H9 (cell line): ENCODE measurements at regions not wholly inside any gene's neighbourhood (a gene's known extent, or its start where the extent isn't known, plus 50 kb on each side); places are given as distances from the start of the nearest gene placed in this dataset.

ENCODE experiments used
- DNase-seq: peaks from one replicate; pipeline ENCODE4 v3.0.0-alpha.2; 2017
- H2AFZ ChIP-seq: one replicate; pipeline ENCODE4 v1.6.1; 2013; ENCODE audit warnings: mild to moderate bottlenecking, low read length, control low read depth, moderate library complexity
- H2AK5ac ChIP-seq: 2 replicates; pipeline ENCODE4 v1.6.1; 2013; ENCODE audit warnings: low read length, control low read depth, mixed read lengths; ENCODE audit not compliant: insufficient read length
- H2BK120ac ChIP-seq: one replicate; pipeline ENCODE4 v1.6.1; 2013; ENCODE audit warnings: low read depth, mild to moderate bottlenecking, low read length, control low read depth, inconsistent platforms; ENCODE audit not compliant: poor library complexity, severe bottlenecking
- H2BK12ac ChIP-seq: 2 replicates; pipeline ENCODE4 v1.6.1; 2013; ENCODE audit warnings: low read length, control low read depth, mixed read lengths, low read depth; ENCODE audit not compliant: insufficient read length
- H2BK15ac ChIP-seq: 2 replicates; pipeline ENCODE4 v1.6.1; 2013; ENCODE audit warnings: low read depth, low read length, control low read depth
- H2BK20ac ChIP-seq: one replicate; pipeline ENCODE4 v1.6.1; 2013; ENCODE audit warnings: low read depth, mild to moderate bottlenecking, low read length, control low read depth, inconsistent platforms; ENCODE audit not compliant: poor library complexity, severe bottlenecking
- H2BK5ac ChIP-seq: 2 replicates; pipeline ENCODE4 v1.6.1; 2013; ENCODE audit warnings: low read length, control low read depth, mixed read lengths; ENCODE audit not compliant: insufficient read length
- H3K14ac ChIP-seq: 2 replicates; pipeline ENCODE4 v1.6.1; 2013; ENCODE audit warnings: low read length, control low read depth; ENCODE audit not compliant: insufficient read depth
- H3K18ac ChIP-seq: 2 replicates; pipeline ENCODE4 v1.6.1; 2013; ENCODE audit warnings: low read depth, mild to moderate bottlenecking, mixed read lengths, low read length, control low read depth; ENCODE audit not compliant: insufficient read length
- H3K23ac ChIP-seq: 2 replicates; pipeline ENCODE4 v1.6.1; 2013; ENCODE audit warnings: low read length, control low read depth, mixed read lengths, low read depth; ENCODE audit not compliant: insufficient read length
- H3K23me2 ChIP-seq: 2 replicates; pipeline ENCODE4 v1.6.1; 2013; ENCODE audit warnings: low read depth, mild to moderate bottlenecking, mixed read lengths, low read length, control low read depth; ENCODE audit not compliant: insufficient read length, poor library complexity, severe bottlenecking
- H3K27ac ChIP-seq: 2 replicates; pipeline ENCODE4 v1.5.1; 2013; ENCODE audit warnings: low read length, control low read depth, mixed read lengths, low read depth; ENCODE audit not compliant: insufficient read length
- H3K27me3 ChIP-seq: 2 replicates; pipeline ENCODE4 v1.6.1; 2013; ENCODE audit warnings: low read length, control low read depth, inconsistent platforms; ENCODE audit not compliant: insufficient read depth
- H3K4ac ChIP-seq: 2 replicates; pipeline ENCODE4 v1.6.1; 2013; ENCODE audit warnings: low read depth, mild to moderate bottlenecking, control low read depth, inconsistent platforms, low read length, moderate library complexity
- H3K4me1 ChIP-seq: 2 replicates; pipeline ENCODE4 v1.6.1; 2013; ENCODE audit warnings: low read length, control low read depth, inconsistent platforms; ENCODE audit not compliant: insufficient read depth
- H3K4me2 ChIP-seq: 2 replicates; pipeline ENCODE4 v1.6.1; 2013; ENCODE audit warnings: low read length, control low read depth, mixed read lengths; ENCODE audit not compliant: insufficient read length, insufficient read depth
- H3K56ac ChIP-seq: 2 replicates; pipeline ENCODE4 v1.6.1; 2013; ENCODE audit warnings: low read depth, mild to moderate bottlenecking, mixed read lengths, low read length, control low read depth; ENCODE audit not compliant: insufficient read length
- H3K79me1 ChIP-seq: 2 replicates; pipeline ENCODE4 v1.6.1; 2013; ENCODE audit warnings: low read depth, mild to moderate bottlenecking, moderate library complexity, low read length, control low read depth, inconsistent platforms; ENCODE audit not compliant: insufficient read depth, poor library complexity, severe bottlenecking
- H3K79me2 ChIP-seq: 2 replicates; pipeline ENCODE4 v1.6.1; 2013; ENCODE audit warnings: low read length, control low read depth, inconsistent platforms; ENCODE audit not compliant: insufficient read depth
- H3K9ac ChIP-seq: 2 replicates; pipeline ENCODE4 v1.6.1; 2013; ENCODE audit warnings: low read length, control low read depth, mixed read lengths; ENCODE audit not compliant: insufficient read length; ENCODE audit errors: extremely low read depth
- H3K9me3 ChIP-seq: one replicate; pipeline ENCODE4 v1.6.1; 2013; ENCODE audit warnings: low read depth, low read length, inconsistent platforms; ENCODE audit not compliant: control insufficient read depth
- H3T11ph ChIP-seq: one replicate; pipeline ENCODE4 v1.6.1; 2013; ENCODE audit warnings: mild to moderate bottlenecking, low read length, control low read depth, inconsistent platforms
- H4K20me1 ChIP-seq: one replicate; pipeline ENCODE4 v1.6.1; 2013; ENCODE audit not compliant: control insufficient read depth, insufficient read length, insufficient read depth
- H4K5ac ChIP-seq: 2 replicates; pipeline ENCODE4 v1.6.1; 2013; ENCODE audit warnings: low read depth, mild to moderate bottlenecking, mixed read lengths, low read length, control low read depth; ENCODE audit not compliant: insufficient read length
- H4K8ac ChIP-seq: replicated peaks from 2 replicates; pipeline ENCODE4 v1.6.1; 2013; ENCODE audit warnings: low read length, control low read depth, mixed read lengths, low read depth; ENCODE audit not compliant: insufficient read length
- H4K91ac ChIP-seq: 2 replicates; pipeline ENCODE4 v1.6.1; 2013; ENCODE audit warnings: low read depth, mild to moderate bottlenecking, moderate library complexity, mixed read lengths, low read length, control low read depth; ENCODE audit not compliant: insufficient read length
- H3K27ac Mint-ChIP-seq, 3 experiments: 2 replicates in 2 of 3; 3 replicates in 1 of 3; pipeline ENCODE4 v1.8.0; 2020 to 2021; ENCODE audit warnings: mixed read lengths in 3 of 3, mild to moderate bottlenecking in 1 of 3, moderate library complexity in 1 of 3
- H3K27me3 Mint-ChIP-seq: 2 replicates; pipeline ENCODE4 v1.8.0; 2021; ENCODE audit warnings: low read depth, mild to moderate bottlenecking, moderate library complexity, mixed read lengths
- H3K36me3 Mint-ChIP-seq, 3 experiments: 2 replicates in 2 of 3; 3 replicates in 1 of 3; pipeline ENCODE4 v1.8.0; 2020 to 2021; ENCODE audit warnings: low read depth in 3 of 3, mixed read lengths in 3 of 3; ENCODE audit not compliant: insufficient read depth in 1 of 3
- H3K4me1 Mint-ChIP-seq, 2 experiments: 2 replicates each; pipeline ENCODE4 v1.8.0; 2020; ENCODE audit warnings: mixed read lengths in 2 of 2
- H3K4me3 Mint-ChIP-seq, 2 experiments: 2 replicates in 1 of 2; 3 replicates in 1 of 2; pipeline ENCODE4 v1.8.0; 2020 to 2021; ENCODE audit warnings: mild to moderate bottlenecking in 2 of 2, mixed read lengths in 2 of 2, moderate library complexity in 1 of 2
- H3K9me3 Mint-ChIP-seq, 2 experiments: 2 replicates in 1 of 2; 3 replicates in 1 of 2; pipeline ENCODE4 v1.8.0; 2020; ENCODE audit warnings: mild to moderate bottlenecking in 2 of 2, mixed read lengths in 2 of 2, moderate library complexity in 1 of 2
- WGBS: extraction: QIAGEN DNeasy Blood & Tissue Kit; methylation state at CpG from one replicate; pipeline ENCODE4 v1.1.7; 2013; ENCODE audit warnings: missing lambda C conversion rate, low lambda C conversion rate, mixed read lengths; ENCODE audit not compliant: insufficient read length; ENCODE audit errors: extremely low coverage; 5-methylcytosine and 5-hydroxymethylcytosine counted together
- TF ChIP-seq, protein P1 (sequence below): fragments of 200-600 bp; sonication (generic); conservative IDR thresholded peaks from 3 replicates; pipeline ENCODE4 v1.8.0; 2021; ENCODE audit warnings: antibody characterized with exemption, mild to moderate bottlenecking

- Histone ChIP-seq H2BK15ac (no peak overlapping the region), H3K79me1 (no peaks in the 10 kb centered on the region), H2BK12ac (no peak overlapping the region), H3K23ac (no peak overlapping the region), H3K23me2 (no peaks in the 10 kb centered on the region), H2AFZ (no peak overlapping the region), H2AK5ac (no peak overlapping the region), H2BK5ac (no peak overlapping the region), H3K79me2 (no peaks in the 10 kb centered on the region), H3K4ac (no peak overlapping the region), H4K91ac (no peak overlapping the region), H3K9ac (no peak overlapping the region), H2BK20ac (no peak overlapping the region), H3K18ac (no peak overlapping the region), H3K27ac (no peak overlapping the region), H3K14ac (no peak overlapping the region), H3K4me2 (no peak overlapping the region), H3K56ac (no peak overlapping the region), H2BK120ac (no peak overlapping the region), H3K9me3 (no peaks in the 10 kb centered on the region), H3T11ph (no peak overlapping the region), H4K8ac (no peak overlapping the region), H3K4me1 (no peaks in the 10 kb centered on the region), H4K5ac (no peak overlapping the region), H3K27me3 (no peaks in the 10 kb centered on the region), H4K20me1 (no peaks in the 10 kb centered on the region)
- H3K4me1 Mint-ChIP-seq = no peaks in the 10 kb centered on the region
- WGBS = no CpG with 5 or more reads among the region's 3 CpGs
- DNase-seq = no peak
- no peaks in the 10 kb centered on the region for H3K36me3 Mint-ChIP-seq
- TF ChIP-seq, protein P1, sequence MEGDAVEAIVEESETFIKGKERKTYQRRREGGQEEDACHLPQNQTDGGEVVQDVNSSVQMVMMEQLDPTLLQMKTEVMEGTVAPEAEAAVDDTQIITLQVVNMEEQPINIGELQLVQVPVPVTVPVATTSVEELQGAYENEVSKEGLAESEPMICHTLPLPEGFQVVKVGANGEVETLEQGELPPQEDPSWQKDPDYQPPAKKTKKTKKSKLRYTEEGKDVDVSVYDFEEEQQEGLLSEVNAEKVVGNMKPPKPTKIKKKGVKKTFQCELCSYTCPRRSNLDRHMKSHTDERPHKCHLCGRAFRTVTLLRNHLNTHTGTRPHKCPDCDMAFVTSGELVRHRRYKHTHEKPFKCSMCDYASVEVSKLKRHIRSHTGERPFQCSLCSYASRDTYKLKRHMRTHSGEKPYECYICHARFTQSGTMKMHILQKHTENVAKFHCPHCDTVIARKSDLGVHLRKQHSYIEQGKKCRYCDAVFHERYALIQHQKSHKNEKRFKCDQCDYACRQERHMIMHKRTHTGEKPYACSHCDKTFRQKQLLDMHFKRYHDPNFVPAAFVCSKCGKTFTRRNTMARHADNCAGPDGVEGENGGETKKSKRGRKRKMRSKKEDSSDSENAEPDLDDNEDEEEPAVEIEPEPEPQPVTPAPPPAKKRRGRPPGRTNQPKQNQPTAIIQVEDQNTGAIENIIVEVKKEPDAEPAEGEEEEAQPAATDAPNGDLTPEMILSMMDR = no peak
- no peaks in the 10 kb centered on the region; the same call in 1 of the 2 replicates for H3K27me3 Mint-ChIP-seq
- no peak overlapping the region for H3K4me3 Mint-ChIP-seq
- H3K9me3 Mint-ChIP-seq = no peaks in the 10 kb centered on the region
- no peak overlapping the region for H3K27ac Mint-ChIP-seq
Measured at GRCh38 chr2:194709840-194710239, 947.2 kb upstream of the SLC39A10 start.
